ENCODE measurements at regions not wholly inside any gene's neighbourhood (a gene's known extent, or its start where the extent isn't known, plus 50 kb on each side); places are given as distances from the start of the nearest gene placed in this dataset.

DNA sequence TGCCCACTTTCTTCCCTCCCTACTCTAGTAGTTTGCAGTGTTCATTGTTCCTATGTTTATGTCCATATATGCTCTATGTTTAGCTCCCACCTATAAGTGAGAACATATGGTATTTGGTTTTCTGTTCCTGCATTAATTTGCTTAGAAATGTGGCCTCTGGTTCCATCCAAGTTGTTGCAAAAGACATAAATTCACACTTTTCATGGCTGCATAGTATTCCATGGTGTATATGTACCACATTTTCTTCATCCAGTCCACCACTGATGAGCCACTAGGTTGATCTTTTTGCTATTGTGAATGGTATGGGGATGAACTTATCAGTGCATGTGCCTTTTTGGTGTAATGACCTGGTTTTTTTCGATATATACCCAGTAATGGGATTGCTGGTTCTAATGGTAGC is 1089.1 kb downstream of the GRM8 start:
- no peak for TF ChIP-seq POLR2A (IDR thresholded peaks at IDR 0.05)
- no peak for TF ChIP-seq CTCF (IDR thresholded peaks at IDR 0.05 in 8 of 11, conservative IDR thresholded peaks at IDR 0.05 in 3 of 11)
- TF ChIP-seq POLR2AphosphoS5 (IDR thresholded peaks at IDR 0.05) = no peak
- H3K27me3 ChIP-seq (replicated peaks in 1 of 7) = no peaks in the 10 kb centered on the region
- H3K36me3 ChIP-seq = no peaks in the 10 kb centered on the region
- H3K9me3 ChIP-seq = peaks cover 0 to 17% (median 11%) of the 10 kb centered on the region in 8 donors
- H3K4me1 ChIP-seq = no peaks in the 10 kb centered on the region
- H3K27ac ChIP-seq = no peak overlapping the region
- H3K4me3 ChIP-seq = no peak overlapping the region
- WGBS, 5 donors = 43 to 70% (median 56%) methylated on average over 1 of the region's 1 CpG
- intact Hi-C loops (cut with DNase I; ENCODE audit: low total_unique reads) = no loop called here
- DNase-seq = no peak

GRCh38 chr7:126157391-126157790 is 1095.3 kb downstream of the GRM8 start:
- TF ChIP-seq POLR2A (IDR thresholded peaks at IDR 0.05) (no peak), POLR2AphosphoS5 (IDR thresholded peaks at IDR 0.05) (no peak), CTCF (IDR thresholded peaks at IDR 0.05 in 8 of 11, conservative IDR thresholded peaks at IDR 0.05 in 3 of 11) (no peak)
- H3K36me3 ChIP-seq = no peaks in the 10 kb centered on the region
- H3K4me1 ChIP-seq = no peaks in the 10 kb centered on the region
- 71 to 91% (median 73%) methylated on average over 2 of the region's 2 CpGs for WGBS, 5 donors
- no peak overlapping the region for H3K4me3 ChIP-seq
- intact Hi-C loops (cut with DNase I; ENCODE audit: low total_unique reads) = no loop called here
- H3K9me3 ChIP-seq = peaks cover 0 to 11% (median 0%) of the 10 kb centered on the region in 8 donors
- H3K27ac ChIP-seq = no peak overlapping the region
- H3K27me3 ChIP-seq (replicated peaks in 1 of 7) = no peaks in the 10 kb centered on the region
- DNase-seq = no peak

- no peaks in the 10 kb centered on the region for H3K27me3 ChIP-seq (replicated peaks in 1 of 7)
- H3K27ac ChIP-seq = no peak overlapping the region
- no peak for DNase-seq
- H3K4me3 ChIP-seq = no peak overlapping the region
- no peaks in the 10 kb centered on the region for H3K4me1 ChIP-seq
- WGBS, 5 donors = 69 to 81% (median 71%) methylated on average over 2 of the region's 2 CpGs
- no peaks in the 10 kb centered on the region for H3K36me3 ChIP-seq
- intact Hi-C loops (cut with DNase I; ENCODE audit: low total_unique reads) = no loop called here
- TF ChIP-seq CTCF (IDR thresholded peaks at IDR 0.05 in 8 of 11, conservative IDR thresholded peaks at IDR 0.05 in 3 of 11) = no peak
- no peak for TF ChIP-seq POLR2A (IDR thresholded peaks at IDR 0.05)
- no peak for TF ChIP-seq POLR2AphosphoS5 (IDR thresholded peaks at IDR 0.05)
- H3K9me3 ChIP-seq = peaks cover 0 to 1% (median 0%) of the 10 kb centered on the region in 8 donors
Observed at GRCh38 chr7:126150278-126150958, 1102.3 kb downstream of the GRM8 start.

- intact Hi-C loops (cut with DNase I; ENCODE audit: low total_unique reads) = no loop called here
- Histone ChIP-seq H3K36me3 (no peaks in the 10 kb centered on the region), H3K27me3 (replicated peaks in 1 of 7) (no peaks in the 10 kb centered on the region), H3K9me3 (no peaks in the 10 kb centered on the region), H3K4me1 (no peaks in the 10 kb centered on the region), H3K4me3 (no peak overlapping the region), H3K27ac (no peak overlapping the region)
- no peak for DNase-seq
- TF ChIP-seq CTCF (IDR thresholded peaks at IDR 0.05 in 8 of 11, conservative IDR thresholded peaks at IDR 0.05 in 3 of 11) (no peak), POLR2AphosphoS5 (IDR thresholded peaks at IDR 0.05) (no peak), POLR2A (IDR thresholded peaks at IDR 0.05) (no peak)
Observed at GRCh38 chr7:126140858-126141466, 1111.8 kb downstream of the GRM8 start.

All from spleen (tissue), 11 donors.